ENCODE measurements at regions not wholly inside any gene's neighbourhood (a gene's known extent, or its start where the extent isn't known, plus 50 kb on each side); places are given as distances from the start of the nearest gene placed in this dataset.

DNA sequence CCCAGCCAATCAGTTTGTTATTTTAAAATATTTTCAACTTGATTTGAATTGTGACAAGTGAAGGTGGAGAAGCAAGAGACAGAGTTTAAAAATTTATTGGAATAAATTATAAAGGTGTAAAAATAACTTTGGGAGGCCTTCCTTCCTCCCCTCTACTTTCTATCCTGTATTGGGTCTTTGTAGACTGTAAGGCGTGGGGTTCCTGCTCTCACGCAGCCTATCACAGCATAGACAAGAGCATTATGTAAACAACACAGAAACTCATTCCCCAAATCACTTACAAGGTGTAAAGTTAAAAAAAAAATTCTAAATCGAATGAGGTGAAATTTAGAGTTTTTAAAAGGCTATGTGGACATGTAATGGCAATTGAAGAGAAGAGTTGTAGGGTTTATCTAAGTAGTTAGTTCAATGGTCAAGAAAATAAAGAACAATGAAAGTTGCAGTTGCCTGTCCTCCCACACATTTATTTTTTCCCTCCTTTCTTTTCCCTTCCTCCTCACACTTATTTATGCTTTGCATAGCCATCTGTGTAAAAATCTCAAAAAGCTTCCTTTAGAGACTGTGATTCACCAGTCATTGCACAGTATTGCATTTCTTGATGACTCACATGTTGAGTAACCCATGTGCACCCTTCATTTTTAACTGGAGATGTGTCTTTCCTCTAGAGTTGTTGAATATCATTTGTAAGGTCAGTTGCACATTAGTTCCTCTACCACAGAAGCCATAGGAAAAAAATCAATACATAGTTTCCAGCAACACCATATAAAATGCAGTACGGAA is 242.2 kb downstream of the PTPRC start:
- TF ChIP-seq CTCF (conservative IDR thresholded peaks at IDR 0.05 in 1 of 2, IDR thresholded peaks at IDR 0.05 in 1 of 2; ENCODE audit: extremely low read depth in 1 of 2, insufficient read depth in 1 of 2, low read depth in 1 of 2, low read length in 2 of 2) (no peak), EZH2 (IDR thresholded peaks at IDR 0.05; ENCODE audit: borderline replicate concordance, low read length) (no peak)
